ENCODE measurements at regions not wholly inside any gene's neighbourhood (a gene's known extent, or its start where the extent isn't known, plus 50 kb on each side); places are given as distances from the start of the nearest gene placed in this dataset.

GRCh38 chr4:181176306-181176705 lies 1066.9 kb upstream of the TENM3 start:
- DNase-seq (ENCODE audit: low read depth in 3 of 3, low spot score in 1 of 3): no peak

DNA sequence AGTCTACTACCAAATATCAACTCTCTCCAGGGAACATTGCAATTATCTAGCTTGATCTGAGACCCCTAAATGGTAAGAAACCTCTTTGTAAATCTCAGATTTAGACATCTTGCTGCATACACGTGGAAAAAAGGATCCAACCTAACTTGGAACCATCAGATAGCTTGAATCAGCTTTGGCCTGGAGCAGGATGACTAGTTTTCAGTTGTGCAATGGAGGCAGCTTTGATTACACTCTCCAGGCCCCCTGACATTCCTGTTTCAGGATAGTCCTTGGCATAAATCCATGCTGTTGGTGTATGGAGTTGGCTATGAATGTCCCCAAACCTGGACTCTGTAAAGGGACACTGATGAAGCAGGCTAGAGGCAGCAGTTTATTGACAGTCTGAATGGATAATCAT lies 1061.9 kb upstream of the TENM3 start:
- DNase-seq (ENCODE audit: low read depth in 3 of 3, low spot score in 1 of 3): no peak

DNA sequence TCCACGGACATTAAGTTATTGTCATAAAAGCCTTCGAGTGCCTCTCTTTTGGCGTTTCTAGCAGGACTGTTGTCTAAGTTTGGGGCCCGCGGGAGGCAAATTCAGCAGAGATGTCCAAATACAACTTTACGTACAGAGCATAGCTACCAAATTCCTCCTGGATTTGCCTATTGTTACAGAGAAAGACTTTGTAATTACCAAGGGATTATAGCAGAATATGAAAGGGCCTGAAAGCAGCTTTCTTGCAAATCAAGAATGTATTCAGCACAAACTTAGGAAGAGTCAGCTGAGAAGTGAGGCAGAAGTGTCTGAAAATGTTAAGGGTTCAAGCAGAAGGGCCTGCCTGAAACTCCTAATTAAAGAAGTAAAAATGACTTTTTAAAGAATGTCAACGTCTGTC lies 1053.5 kb upstream of the TENM3 start:
- no peak for DNase-seq (ENCODE audit: low read depth in 3 of 3, low spot score in 1 of 3)

GRCh38 chr4:181193131-181193930 lies 1049.9 kb upstream of the TENM3 start:
- DNase-seq (ENCODE audit: low read depth in 3 of 3, low spot score in 1 of 3): no peak

DNA sequence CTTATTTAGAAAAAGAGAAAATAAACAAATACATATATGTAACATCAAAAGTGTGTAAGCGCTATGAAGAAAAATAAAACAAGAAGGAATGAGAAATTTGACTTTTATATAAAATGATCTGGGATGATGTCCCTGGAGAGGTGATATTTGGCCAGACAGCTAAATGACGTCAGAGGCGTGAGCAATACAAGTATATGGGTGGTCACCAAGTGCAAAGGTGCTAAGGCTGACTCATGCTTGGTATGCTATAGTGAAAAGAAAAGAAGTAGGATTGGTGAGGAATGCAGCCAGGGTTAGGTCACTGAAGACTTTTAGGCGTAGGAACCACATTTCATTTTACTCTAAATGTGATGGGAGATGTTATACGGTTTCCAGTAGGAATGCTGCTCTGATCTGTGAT lies 1049.1 kb upstream of the TENM3 start:
- no peak for DNase-seq (ENCODE audit: low read depth in 3 of 3, low spot score in 1 of 3)

- no peak for DNase-seq (ENCODE audit: low read depth in 3 of 3, low spot score in 1 of 3)
Observed at GRCh38 chr4:181200076-181200475, 1043.1 kb upstream of the TENM3 start.

GRCh38 chr4:181202240-181202639 lies 1041.0 kb upstream of the TENM3 start:
- DNase-seq (ENCODE audit: low read depth in 3 of 3, low spot score in 1 of 3): no peak

DNA sequence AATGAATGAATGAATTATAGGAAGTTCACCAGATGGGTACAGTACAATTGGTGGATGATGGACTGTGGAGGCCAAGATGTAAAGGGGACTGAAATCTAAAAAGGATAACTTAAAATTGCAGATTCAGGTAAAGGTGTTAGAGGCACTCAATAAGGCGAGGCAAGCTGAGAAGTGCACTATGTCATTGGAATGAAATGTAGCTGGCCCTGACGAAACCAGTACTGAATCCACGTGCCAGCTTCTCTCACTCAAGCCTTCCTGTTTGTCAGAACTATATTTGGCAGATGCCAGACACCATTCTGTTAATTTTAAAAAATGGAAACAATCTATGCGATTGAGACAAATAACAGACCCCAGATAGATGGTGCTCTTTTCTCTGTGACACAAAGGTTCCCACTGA lies 1039.1 kb upstream of the TENM3 start:
- no peak for DNase-seq (ENCODE audit: low read depth in 3 of 3, low spot score in 1 of 3)

DNA sequence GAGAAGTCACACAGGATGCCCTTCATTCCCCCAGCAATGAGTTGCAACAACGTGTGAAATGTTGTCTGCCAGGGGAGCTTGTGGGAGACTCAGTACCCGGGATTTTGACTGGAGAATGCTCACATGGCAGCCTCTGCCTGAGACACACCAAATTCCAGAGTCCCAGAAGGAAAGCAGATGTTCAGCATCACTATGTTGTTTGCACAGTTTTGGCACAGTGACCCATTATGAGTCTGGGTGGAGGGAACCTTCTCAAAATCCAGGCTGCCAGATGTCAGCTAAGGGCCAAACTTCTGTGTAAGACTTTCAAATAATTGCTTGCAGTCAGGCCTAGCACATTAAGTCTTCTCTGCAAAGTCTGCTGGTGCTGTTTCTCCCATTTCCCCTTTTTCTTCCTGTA lies 1029.7 kb upstream of the TENM3 start:
- no peak for DNase-seq (ENCODE audit: low read depth in 3 of 3, low spot score in 1 of 3)

DNA sequence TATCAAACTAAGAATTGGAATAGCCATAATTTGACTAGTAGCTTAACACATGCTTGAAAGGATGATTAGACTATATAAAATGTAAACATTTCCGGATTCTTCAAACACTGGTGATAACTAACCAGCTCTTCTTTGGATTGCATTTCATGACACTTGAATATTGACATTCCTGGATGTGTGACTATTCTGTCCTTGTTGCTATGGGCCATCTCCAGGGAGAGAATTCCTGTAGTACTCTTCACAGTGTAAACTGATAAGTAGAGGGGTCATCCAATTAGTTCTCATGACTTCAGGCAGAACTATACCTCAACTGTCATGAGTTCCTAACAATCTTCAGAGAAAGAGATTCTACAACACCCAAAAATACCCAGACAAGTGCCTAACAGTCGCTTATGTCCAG lies 1026.7 kb upstream of the TENM3 start:
- DNase-seq (ENCODE audit: low read depth in 3 of 3, low spot score in 1 of 3): no peak

GRCh38 chr4:181219783-181220416 lies 1023.3 kb upstream of the TENM3 start:
- no peak for DNase-seq (ENCODE audit: low read depth in 3 of 3, low spot score in 1 of 3)

DNA sequence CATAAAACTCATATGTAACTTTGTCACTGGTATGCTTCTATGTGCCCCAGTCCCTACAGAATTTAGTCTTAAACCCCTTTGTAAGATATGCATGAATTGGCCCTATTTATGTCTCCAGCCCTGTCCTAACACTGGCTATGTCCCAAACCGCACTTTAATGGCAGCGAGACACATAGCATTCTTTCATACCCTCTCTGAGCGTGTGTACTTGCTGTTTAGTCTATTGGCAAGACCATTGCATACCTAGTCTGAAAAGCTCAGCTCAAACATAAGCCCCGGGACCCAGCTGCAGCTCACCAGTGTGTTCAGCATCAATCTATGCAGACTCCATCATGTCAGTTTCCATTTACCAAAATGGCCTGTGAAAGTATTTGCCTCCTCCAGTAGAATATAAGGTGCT lies 1018.4 kb upstream of the TENM3 start:
- DNase-seq (ENCODE audit: low read depth in 3 of 3, low spot score in 1 of 3): no peak

- no peak for DNase-seq (ENCODE audit: low read depth in 3 of 3, low spot score in 1 of 3)
Observed at GRCh38 chr4:181225616-181226261, 1017.5 kb upstream of the TENM3 start.

GRCh38 chr4:181234951-181235680 lies 1008.1 kb upstream of the TENM3 start:
- no peak for DNase-seq (ENCODE audit: low read depth in 3 of 3, low spot score in 1 of 3)

- no peak for DNase-seq (ENCODE audit: low read depth in 3 of 3, low spot score in 1 of 3)
Observed at GRCh38 chr4:181245326-181245725, 997.9 kb upstream of the TENM3 start.

- DNase-seq (ENCODE audit: low read depth in 3 of 3, low spot score in 1 of 3): no peak
Observed at GRCh38 chr4:181249031-181249430, 994.2 kb upstream of the TENM3 start.

- no peak for DNase-seq (ENCODE audit: low read depth in 3 of 3, low spot score in 1 of 3)
Observed at GRCh38 chr4:181254771-181255170, 988.4 kb upstream of the TENM3 start.

- DNase-seq (ENCODE audit: low read depth in 3 of 3, low spot score in 1 of 3): no peak
Observed at GRCh38 chr4:181258569-181258968, 984.6 kb upstream of the TENM3 start.

- no peak for DNase-seq (ENCODE audit: low read depth in 3 of 3, low spot score in 1 of 3)
Observed at GRCh38 chr4:181259081-181259709, 984.0 kb upstream of the TENM3 start.

DNA sequence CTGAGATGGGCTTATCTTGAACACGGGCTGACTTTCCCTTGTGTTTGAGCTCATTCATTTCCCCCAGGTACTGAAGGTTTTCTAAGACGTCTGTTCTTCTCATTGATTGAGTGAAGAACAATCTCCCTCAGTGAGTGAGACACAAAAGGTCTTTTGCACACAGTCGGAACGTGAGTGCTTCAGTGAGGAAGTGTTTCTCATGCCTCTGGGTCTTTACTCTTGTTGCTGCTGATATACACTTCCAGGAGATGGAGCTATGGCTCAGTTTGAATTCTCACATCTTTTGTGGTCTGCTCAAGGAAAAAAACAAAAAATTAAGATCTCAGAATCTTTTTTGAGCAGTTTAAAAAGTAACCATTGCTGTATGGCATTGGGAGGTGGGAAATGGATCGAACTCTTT lies 981.9 kb upstream of the TENM3 start:
- no peak for DNase-seq (ENCODE audit: low read depth in 3 of 3, low spot score in 1 of 3)

- DNase-seq (ENCODE audit: low read depth in 3 of 3, low spot score in 1 of 3): no peak
Observed at GRCh38 chr4:181264893-181265292, 978.3 kb upstream of the TENM3 start.
